Suprapubic skin (tissue), 4 donors: ENCODE measurements at regions not wholly inside any gene's neighbourhood (a gene's known extent, or its start where the extent isn't known, plus 50 kb on each side); places are given as distances from the start of the nearest gene placed in this dataset.

Source experiments
- EP300 ChIP-seq: sonication (generic); formaldehyde crosslinking; IDR thresholded peaks from one replicate; pipeline ENCODE4 v1.6.1; 2017; ENCODE audit warnings: antibody characterized with exemption
- POLR2A ChIP-seq, 2 donors: fragments of 450-650 bp; IDR thresholded peaks; one replicate each; pipeline ENCODE4 v1.6.1; 2017; ENCODE audit warnings: antibody characterized with exemption in 2 of 2, mild to moderate bottlenecking in 2 of 2, moderate library complexity in 2 of 2
- POLR2AphosphoS5 ChIP-seq, 3 donors: sonication (generic); formaldehyde crosslinking; IDR thresholded peaks; one replicate each; pipeline ENCODE4 v1.6.1; 2017; ENCODE audit warnings: antibody characterized with exemption in 3 of 3
- TF ChIP-seq, protein P1 (sequence below), 2 donors: fragments of 200-600 bp in 1 of 2; fragments of 450-650 bp in 1 of 2; sonication (generic) in 1 of 2; IDR thresholded peaks; one replicate each; pipeline ENCODE4 v1.5.1; 2016 to 2019; ENCODE audit warnings: antibody characterized with exemption in 2 of 2, mild to moderate bottlenecking in 1 of 2, moderate library complexity in 1 of 2

DNA sequence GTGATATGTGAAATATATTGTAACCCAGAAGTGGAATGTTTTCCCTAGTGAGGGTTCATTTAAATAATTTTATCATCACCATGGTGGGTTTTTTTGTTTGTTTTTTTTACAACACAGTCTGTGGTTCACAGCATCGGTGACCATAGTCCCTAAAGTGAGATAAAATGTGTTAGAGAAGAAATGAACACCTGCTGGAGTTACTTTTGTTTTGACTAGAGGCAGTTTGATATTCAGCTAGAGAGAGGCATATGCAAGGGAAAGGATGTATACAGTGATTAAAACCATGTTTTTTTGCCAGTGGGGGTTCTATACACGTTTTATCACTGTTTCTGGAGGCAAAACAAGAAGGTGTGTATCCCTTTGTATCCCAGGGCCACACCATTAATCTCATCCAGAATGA, 541.5 kb downstream of the PCDH7 start:
- TF ChIP-seq, protein P1, sequence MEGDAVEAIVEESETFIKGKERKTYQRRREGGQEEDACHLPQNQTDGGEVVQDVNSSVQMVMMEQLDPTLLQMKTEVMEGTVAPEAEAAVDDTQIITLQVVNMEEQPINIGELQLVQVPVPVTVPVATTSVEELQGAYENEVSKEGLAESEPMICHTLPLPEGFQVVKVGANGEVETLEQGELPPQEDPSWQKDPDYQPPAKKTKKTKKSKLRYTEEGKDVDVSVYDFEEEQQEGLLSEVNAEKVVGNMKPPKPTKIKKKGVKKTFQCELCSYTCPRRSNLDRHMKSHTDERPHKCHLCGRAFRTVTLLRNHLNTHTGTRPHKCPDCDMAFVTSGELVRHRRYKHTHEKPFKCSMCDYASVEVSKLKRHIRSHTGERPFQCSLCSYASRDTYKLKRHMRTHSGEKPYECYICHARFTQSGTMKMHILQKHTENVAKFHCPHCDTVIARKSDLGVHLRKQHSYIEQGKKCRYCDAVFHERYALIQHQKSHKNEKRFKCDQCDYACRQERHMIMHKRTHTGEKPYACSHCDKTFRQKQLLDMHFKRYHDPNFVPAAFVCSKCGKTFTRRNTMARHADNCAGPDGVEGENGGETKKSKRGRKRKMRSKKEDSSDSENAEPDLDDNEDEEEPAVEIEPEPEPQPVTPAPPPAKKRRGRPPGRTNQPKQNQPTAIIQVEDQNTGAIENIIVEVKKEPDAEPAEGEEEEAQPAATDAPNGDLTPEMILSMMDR (IDR thresholded peaks at IDR 0.05), result no peak
- no peak for TF ChIP-seq EP300
- TF ChIP-seq POLR2A (IDR thresholded peaks at IDR 0.05), result no peak
- no peak for TF ChIP-seq POLR2AphosphoS5 (IDR thresholded peaks at IDR 0.05)
